ENCODE measurements at regions not wholly inside any gene's neighbourhood (a gene's known extent, or its start where the extent isn't known, plus 50 kb on each side); places are given as distances from the start of the nearest gene placed in this dataset.

DNA sequence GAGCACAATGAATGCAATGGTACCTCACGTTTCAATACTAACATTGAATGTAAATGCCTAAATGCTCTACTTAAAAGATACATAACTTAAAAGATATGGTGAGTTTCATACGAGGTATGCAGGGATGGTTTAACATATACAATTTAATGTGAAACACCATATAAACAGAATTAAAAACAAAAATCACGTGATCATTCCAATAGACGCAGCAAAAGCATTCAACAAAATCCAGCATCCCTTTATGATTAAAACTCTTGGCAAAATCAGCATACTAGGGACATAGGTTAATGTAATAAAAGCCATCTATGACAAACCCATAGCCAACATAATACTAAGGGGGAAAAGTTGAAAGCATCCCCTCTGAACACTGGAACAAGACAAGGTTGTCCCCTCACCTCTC is 845.7 kb downstream of the SLC16A7 start:
- TF ChIP-seq, protein P1, sequence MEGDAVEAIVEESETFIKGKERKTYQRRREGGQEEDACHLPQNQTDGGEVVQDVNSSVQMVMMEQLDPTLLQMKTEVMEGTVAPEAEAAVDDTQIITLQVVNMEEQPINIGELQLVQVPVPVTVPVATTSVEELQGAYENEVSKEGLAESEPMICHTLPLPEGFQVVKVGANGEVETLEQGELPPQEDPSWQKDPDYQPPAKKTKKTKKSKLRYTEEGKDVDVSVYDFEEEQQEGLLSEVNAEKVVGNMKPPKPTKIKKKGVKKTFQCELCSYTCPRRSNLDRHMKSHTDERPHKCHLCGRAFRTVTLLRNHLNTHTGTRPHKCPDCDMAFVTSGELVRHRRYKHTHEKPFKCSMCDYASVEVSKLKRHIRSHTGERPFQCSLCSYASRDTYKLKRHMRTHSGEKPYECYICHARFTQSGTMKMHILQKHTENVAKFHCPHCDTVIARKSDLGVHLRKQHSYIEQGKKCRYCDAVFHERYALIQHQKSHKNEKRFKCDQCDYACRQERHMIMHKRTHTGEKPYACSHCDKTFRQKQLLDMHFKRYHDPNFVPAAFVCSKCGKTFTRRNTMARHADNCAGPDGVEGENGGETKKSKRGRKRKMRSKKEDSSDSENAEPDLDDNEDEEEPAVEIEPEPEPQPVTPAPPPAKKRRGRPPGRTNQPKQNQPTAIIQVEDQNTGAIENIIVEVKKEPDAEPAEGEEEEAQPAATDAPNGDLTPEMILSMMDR (IDR thresholded peaks at IDR 0.05; ENCODE audit: insufficient read depth, low read length), result no peak
- TF ChIP-seq, protein P2, sequence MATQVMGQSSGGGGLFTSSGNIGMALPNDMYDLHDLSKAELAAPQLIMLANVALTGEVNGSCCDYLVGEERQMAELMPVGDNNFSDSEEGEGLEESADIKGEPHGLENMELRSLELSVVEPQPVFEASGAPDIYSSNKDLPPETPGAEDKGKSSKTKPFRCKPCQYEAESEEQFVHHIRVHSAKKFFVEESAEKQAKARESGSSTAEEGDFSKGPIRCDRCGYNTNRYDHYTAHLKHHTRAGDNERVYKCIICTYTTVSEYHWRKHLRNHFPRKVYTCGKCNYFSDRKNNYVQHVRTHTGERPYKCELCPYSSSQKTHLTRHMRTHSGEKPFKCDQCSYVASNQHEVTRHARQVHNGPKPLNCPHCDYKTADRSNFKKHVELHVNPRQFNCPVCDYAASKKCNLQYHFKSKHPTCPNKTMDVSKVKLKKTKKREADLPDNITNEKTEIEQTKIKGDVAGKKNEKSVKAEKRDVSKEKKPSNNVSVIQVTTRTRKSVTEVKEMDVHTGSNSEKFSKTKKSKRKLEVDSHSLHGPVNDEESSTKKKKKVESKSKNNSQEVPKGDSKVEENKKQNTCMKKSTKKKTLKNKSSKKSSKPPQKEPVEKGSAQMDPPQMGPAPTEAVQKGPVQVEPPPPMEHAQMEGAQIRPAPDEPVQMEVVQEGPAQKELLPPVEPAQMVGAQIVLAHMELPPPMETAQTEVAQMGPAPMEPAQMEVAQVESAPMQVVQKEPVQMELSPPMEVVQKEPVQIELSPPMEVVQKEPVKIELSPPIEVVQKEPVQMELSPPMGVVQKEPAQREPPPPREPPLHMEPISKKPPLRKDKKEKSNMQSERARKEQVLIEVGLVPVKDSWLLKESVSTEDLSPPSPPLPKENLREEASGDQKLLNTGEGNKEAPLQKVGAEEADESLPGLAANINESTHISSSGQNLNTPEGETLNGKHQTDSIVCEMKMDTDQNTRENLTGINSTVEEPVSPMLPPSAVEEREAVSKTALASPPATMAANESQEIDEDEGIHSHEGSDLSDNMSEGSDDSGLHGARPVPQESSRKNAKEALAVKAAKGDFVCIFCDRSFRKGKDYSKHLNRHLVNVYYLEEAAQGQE (IDR thresholded peaks at IDR 0.05; ENCODE audit: insufficient replicate concordance, low read depth), result no peak
- no peak for TF ChIP-seq POLR2AphosphoS5 (IDR thresholded peaks at IDR 0.05; ENCODE audit: low read depth)
